ENCODE measurements at regions not wholly inside any gene's neighbourhood (a gene's known extent, or its start where the extent isn't known, plus 50 kb on each side); places are given as distances from the start of the nearest gene placed in this dataset.
"Not testable (repeated sequence)": the region's sequence is repeated elsewhere in the genome, so short reads cannot be mapped to it uniquely, and the experiment has no call there.

GRCh38 chr2:89947208-89947815 is 1255.8 kb downstream of the RPIA start:
- not testable (repeated sequence) for DNase-seq (ENCODE audit: low read depth in 1 of 2, low spot score in 1 of 2)

- not testable (repeated sequence) for DNase-seq (ENCODE audit: low read depth in 1 of 2, low spot score in 1 of 2)
Observed at GRCh38 chr2:89948102-89948501, 1256.6 kb downstream of the RPIA start.

GRCh38 chr2:89950807-89951206 is 1259.3 kb downstream of the RPIA start:
- DNase-seq (ENCODE audit: low read depth in 1 of 2, low spot score in 1 of 2) = not testable (repeated sequence)

GRCh38 chr2:89957236-89957635 is 1265.8 kb downstream of the RPIA start:
- not testable (repeated sequence) for DNase-seq (ENCODE audit: low read depth in 1 of 2, low spot score in 1 of 2)

GRCh38 chr2:89959729-89960378 is 1268.4 kb downstream of the RPIA start:
- DNase-seq (ENCODE audit: low read depth in 1 of 2, low spot score in 1 of 2) = not testable (repeated sequence)

- DNase-seq (ENCODE audit: low read depth in 1 of 2, low spot score in 1 of 2) = not testable (repeated sequence)
Observed at GRCh38 chr2:89960570-89960969, 1269.1 kb downstream of the RPIA start.

GRCh38 chr2:89968567-89968966 is 1277.1 kb downstream of the RPIA start:
- DNase-seq (ENCODE audit: low read depth in 1 of 2, low spot score in 1 of 2) = not testable (repeated sequence)

- DNase-seq (ENCODE audit: low read depth in 1 of 2, low spot score in 1 of 2) = not testable (repeated sequence)
Observed at GRCh38 chr2:89969190-89969589, 1277.7 kb downstream of the RPIA start.

GRCh38 chr2:89973849-89974248 is 1282.4 kb downstream of the RPIA start:
- DNase-seq (ENCODE audit: low read depth in 1 of 2, low spot score in 1 of 2) = not testable (repeated sequence)

GRCh38 chr2:89979826-89980537 is 1288.5 kb downstream of the RPIA start:
- DNase-seq (ENCODE audit: low read depth in 1 of 2, low spot score in 1 of 2) = not testable (repeated sequence)

- DNase-seq (ENCODE audit: low read depth in 1 of 2, low spot score in 1 of 2) = not testable (repeated sequence)
Observed at GRCh38 chr2:89982246-89982645, 1290.8 kb downstream of the RPIA start.

- DNase-seq (ENCODE audit: low read depth in 1 of 2, low spot score in 1 of 2) = not testable (repeated sequence)
Observed at GRCh38 chr2:89985650-89986049, 1294.2 kb downstream of the RPIA start.

GRCh38 chr2:89986532-89986931 is 1295.1 kb downstream of the RPIA start:
- DNase-seq (ENCODE audit: low read depth in 1 of 2, low spot score in 1 of 2) = not testable (repeated sequence)

- DNase-seq (ENCODE audit: low read depth in 1 of 2, low spot score in 1 of 2) = not testable (repeated sequence)
Observed at GRCh38 chr2:89996779-89997178, 1305.3 kb downstream of the RPIA start.

- DNase-seq (ENCODE audit: low read depth in 1 of 2, low spot score in 1 of 2) = not testable (repeated sequence)
Observed at GRCh38 chr2:90004553-90004952, 1313.1 kb downstream of the RPIA start.

- not testable (repeated sequence) for DNase-seq (ENCODE audit: low read depth in 1 of 2, low spot score in 1 of 2)
Observed at GRCh38 chr2:90010442-90011100, 1319.1 kb downstream of the RPIA start.

- not testable (repeated sequence) for DNase-seq (ENCODE audit: low read depth in 1 of 2, low spot score in 1 of 2)
Observed at GRCh38 chr2:90011101-90011443, 1319.6 kb downstream of the RPIA start.

GRCh38 chr2:90019908-90020307 is 1328.4 kb downstream of the RPIA start:
- DNase-seq (ENCODE audit: low read depth in 1 of 2, low spot score in 1 of 2) = not testable (repeated sequence)

- DNase-seq (ENCODE audit: low read depth in 1 of 2, low spot score in 1 of 2) = not testable (repeated sequence)
Observed at GRCh38 chr2:90021234-90021633, 1329.8 kb downstream of the RPIA start.

GRCh38 chr2:90027231-90027643 is 1335.8 kb downstream of the RPIA start:
- DNase-seq (ENCODE audit: low read depth in 1 of 2, low spot score in 1 of 2) = not testable (repeated sequence)

- DNase-seq (ENCODE audit: low read depth in 1 of 2, low spot score in 1 of 2) = not testable (repeated sequence)
Observed at GRCh38 chr2:90028381-90029079, 1337.1 kb downstream of the RPIA start.
